MCF 10A (cell line): ENCODE measurements at regions not wholly inside any gene's neighbourhood (a gene's known extent, or its start where the extent isn't known, plus 50 kb on each side); places are given as distances from the start of the nearest gene placed in this dataset.
A peak's percentile ranks its signal among the peaks of the same experiment; 100 is the strongest.

Source experiments
- BruUV-seq: library from RNA; stranded (reverse); fragments of 400-500 nt; replicated peaks from 2 replicates; lab custom pipeline; 2021; lab: Mats Ljungman, UMichigan
- CTCF ChIA-PET: fragments of 300-600 bp; sonication (Branson Sonifier 250); formaldehyde crosslinking; extraction: SDS; loops from one replicate; lab custom pipeline; 2021; ENCODE audit warnings: antibody characterized with exemption, inconsistent platforms; lab: Yijun Ruan, JAX
- POLR2A ChIA-PET: fragments of 300-600, 350-650 bp; sonication (Branson Sonifier 250); formaldehyde crosslinking; extraction: SDS; loops from one replicate; lab custom pipeline; 2020; ENCODE audit warnings: antibody characterized with exemption, inconsistent platforms; lab: Yijun Ruan, JAX
- DNase-seq: peaks from one replicate; pipeline ENCODE4 v3.0.0-alpha.2; 2018; ENCODE audit not compliant: unreplicated experiment
- H3K27ac Mint-ChIP-seq: one replicate; pipeline ENCODE4 v1.8.0; 2022; ENCODE audit warnings: mild to moderate bottlenecking, low read depth, mixed read lengths; ENCODE audit not compliant: unreplicated experiment
- H3K27me3 Mint-ChIP-seq: one replicate; pipeline ENCODE4 v1.8.0; 2022; ENCODE audit warnings: mixed read lengths; ENCODE audit not compliant: insufficient read depth, unreplicated experiment
- H3K36me3 Mint-ChIP-seq: one replicate; pipeline ENCODE4 v1.8.0; 2022; ENCODE audit warnings: mild to moderate bottlenecking, moderate library complexity, mixed read lengths; ENCODE audit not compliant: insufficient read depth, unreplicated experiment
- H3K4me1 Mint-ChIP-seq: one replicate; pipeline ENCODE4 v1.8.0; 2022; ENCODE audit warnings: mixed read lengths; ENCODE audit not compliant: insufficient read depth, unreplicated experiment
- H3K4me3 Mint-ChIP-seq: one replicate; pipeline ENCODE4 v1.8.0; 2022; ENCODE audit warnings: mild to moderate bottlenecking, moderate library complexity, mixed read lengths; ENCODE audit not compliant: unreplicated experiment
- H3K9me3 Mint-ChIP-seq: one replicate; pipeline ENCODE4 v1.8.0; 2022; ENCODE audit warnings: mixed read lengths; ENCODE audit not compliant: unreplicated experiment
- intact Hi-C: fragments of 100-400 bp; cut with micrococcal nuclease; formaldehyde crosslinking; loops from 2 replicates; pipeline ENCODE4 v1.14.1; 2022
- TF ChIP-seq, protein P1 (sequence below): fragments of 200-600 bp; IDR thresholded peaks from one replicate; pipeline ENCODE4 v1.8.0; 2022; ENCODE audit warnings: antibody characterized with exemption, mild to moderate bottlenecking; ENCODE audit not compliant: unreplicated experiment

DNA sequence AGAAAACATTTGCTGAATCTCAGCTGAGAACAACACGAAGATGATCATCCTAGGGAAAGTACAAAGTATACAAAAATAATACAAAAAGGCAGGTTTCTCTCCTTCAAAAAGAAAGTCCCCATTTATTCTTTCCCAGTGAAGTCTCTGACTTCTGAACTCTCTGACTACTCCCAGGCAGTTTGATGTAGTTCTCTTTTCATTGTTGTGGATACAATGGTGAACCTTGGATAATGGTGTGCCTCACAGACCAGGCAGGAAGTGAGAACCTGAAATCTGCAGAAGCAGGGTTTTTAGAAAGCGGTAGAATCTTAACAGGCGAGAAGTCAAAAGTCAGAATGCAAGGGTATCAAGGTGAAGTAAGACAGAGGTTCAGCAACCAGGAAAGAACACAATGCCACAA is 150.8 kb upstream of the NRP1 start:
- Mint-ChIP-seq H3K4me3 (no peak overlapping the region), H3K27ac (no peak overlapping the region), H3K4me1 (peaks cover 6% of the 10 kb centered on the region), H3K27me3 (no peaks in the 10 kb centered on the region), H3K9me3 (no peaks in the 10 kb centered on the region), H3K36me3 (no peaks in the 10 kb centered on the region)
- TF ChIP-seq, protein P1, sequence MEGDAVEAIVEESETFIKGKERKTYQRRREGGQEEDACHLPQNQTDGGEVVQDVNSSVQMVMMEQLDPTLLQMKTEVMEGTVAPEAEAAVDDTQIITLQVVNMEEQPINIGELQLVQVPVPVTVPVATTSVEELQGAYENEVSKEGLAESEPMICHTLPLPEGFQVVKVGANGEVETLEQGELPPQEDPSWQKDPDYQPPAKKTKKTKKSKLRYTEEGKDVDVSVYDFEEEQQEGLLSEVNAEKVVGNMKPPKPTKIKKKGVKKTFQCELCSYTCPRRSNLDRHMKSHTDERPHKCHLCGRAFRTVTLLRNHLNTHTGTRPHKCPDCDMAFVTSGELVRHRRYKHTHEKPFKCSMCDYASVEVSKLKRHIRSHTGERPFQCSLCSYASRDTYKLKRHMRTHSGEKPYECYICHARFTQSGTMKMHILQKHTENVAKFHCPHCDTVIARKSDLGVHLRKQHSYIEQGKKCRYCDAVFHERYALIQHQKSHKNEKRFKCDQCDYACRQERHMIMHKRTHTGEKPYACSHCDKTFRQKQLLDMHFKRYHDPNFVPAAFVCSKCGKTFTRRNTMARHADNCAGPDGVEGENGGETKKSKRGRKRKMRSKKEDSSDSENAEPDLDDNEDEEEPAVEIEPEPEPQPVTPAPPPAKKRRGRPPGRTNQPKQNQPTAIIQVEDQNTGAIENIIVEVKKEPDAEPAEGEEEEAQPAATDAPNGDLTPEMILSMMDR, result no peak
- intact Hi-C loops, result no loop called here
- ChIA-PET POLR2A (no interaction called here), CTCF (no interaction called here)
- BruUV-seq, result no TSS peak
- no peak for DNase-seq

DNA sequence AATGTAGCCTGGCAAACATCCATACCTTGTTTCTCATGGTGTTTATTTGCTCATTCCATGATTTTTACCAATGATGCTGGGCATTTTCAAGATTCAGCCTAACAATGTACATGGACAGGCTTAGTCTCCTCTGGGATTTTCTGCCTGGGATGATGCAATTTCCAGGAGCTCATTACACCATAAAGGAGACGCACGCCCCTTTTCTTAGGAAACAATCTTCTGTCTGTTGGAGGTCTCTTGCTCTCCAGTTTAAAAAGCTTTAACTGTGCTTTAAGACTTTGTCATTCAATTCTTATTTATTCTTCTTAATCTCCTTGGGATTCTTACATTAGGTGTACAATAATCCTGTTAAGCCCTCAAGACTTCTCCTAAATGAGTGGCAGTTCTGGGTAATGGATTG is 150.3 kb upstream of the NRP1 start:
- intact Hi-C loops, result no loop called here
- DNase-seq, result peak; percentile 76
- Mint-ChIP-seq H3K27ac (no peak overlapping the region), H3K9me3 (no peaks in the 10 kb centered on the region), H3K36me3 (no peaks in the 10 kb centered on the region), H3K4me1 (peaks cover 6% of the 10 kb centered on the region), H3K27me3 (no peaks in the 10 kb centered on the region), H3K4me3 (no peak overlapping the region)
- BruUV-seq, result no TSS peak
- POLR2A ChIA-PET, result no interaction called here
- CTCF ChIA-PET, result no interaction called here
- TF ChIP-seq, protein P1, result no peak

DNA sequence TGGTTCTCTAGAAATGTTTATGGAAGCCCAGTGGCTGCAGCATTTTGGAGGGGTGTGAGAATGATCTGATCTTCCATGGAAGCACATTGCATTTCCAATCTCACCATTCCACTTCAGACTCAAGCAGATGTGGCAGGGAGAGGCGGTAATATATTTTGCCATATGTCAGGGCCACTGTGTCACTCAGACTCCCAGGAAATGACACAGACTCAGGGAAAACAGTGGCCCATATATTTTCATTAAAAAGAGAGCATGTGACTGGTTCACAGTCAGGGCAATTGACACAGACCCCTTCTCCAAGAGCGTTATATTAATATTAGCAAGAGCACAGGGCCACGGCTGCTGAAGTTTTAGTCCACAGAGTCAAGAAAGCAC is 149.3 kb upstream of the NRP1 start:
- H3K27ac Mint-ChIP-seq, result no peak overlapping the region
- peaks cover 6% of the 10 kb centered on the region for H3K4me1 Mint-ChIP-seq
- H3K9me3 Mint-ChIP-seq, result no peaks in the 10 kb centered on the region
- POLR2A ChIA-PET, result no interaction called here
- TF ChIP-seq, protein P1, result no peak
- CTCF ChIA-PET, result interaction anchor here (0.6 kb wide), 1 partner anchor 153 kb away, joined by 4 read pairs; no protein-coding TSS in a partner anchor
- intact Hi-C loops, result no loop called here
- no peaks in the 10 kb centered on the region for H3K36me3 Mint-ChIP-seq
- no peak for DNase-seq
- no peaks in the 10 kb centered on the region for H3K27me3 Mint-ChIP-seq
- no TSS peak for BruUV-seq
- no peak overlapping the region for H3K4me3 Mint-ChIP-seq

DNA sequence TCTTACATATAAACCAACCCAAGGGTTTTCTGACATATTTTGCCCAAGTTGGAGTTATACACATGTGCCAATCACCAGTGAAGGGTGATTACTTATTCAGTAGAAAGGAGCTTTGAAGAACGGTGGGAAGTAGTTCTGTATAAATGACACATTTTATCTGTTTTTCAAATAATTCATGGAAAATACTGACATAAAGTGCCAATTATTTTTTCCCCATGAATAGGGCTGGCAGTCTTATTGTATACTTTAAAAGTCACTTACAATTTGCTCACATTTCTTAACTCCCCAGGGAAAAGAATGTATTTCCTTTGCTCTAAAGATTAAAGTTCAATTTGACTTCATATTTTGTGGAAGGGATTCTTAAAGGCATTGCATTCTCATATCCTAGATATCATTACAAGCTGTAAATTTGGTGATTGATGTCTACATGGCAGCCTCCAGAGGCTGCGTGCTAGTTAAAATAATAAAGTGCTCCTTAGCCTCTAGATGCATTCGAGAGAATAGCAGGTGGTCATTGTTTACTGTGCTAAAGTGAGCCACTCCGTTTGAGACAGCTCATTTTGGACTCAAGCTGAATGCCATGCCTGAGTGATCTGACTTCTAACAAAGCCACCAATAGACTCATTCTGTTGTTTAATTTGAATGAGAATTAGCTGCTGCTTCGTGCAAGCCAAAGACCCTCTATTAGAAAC is 148.8 kb upstream of the NRP1 start:
- intact Hi-C loops, result no loop called here
- H3K27me3 Mint-ChIP-seq, result no peaks in the 10 kb centered on the region
- CTCF ChIA-PET, result no interaction called here
- no peaks in the 10 kb centered on the region for H3K36me3 Mint-ChIP-seq
- POLR2A ChIA-PET, result interaction anchor here (0.5 kb wide), 1 partner anchor 1380 kb away, joined by 4 read pairs; no protein-coding TSS in a partner anchor
- no peak overlapping the region for H3K27ac Mint-ChIP-seq
- TF ChIP-seq, protein P1, result no peak
- H3K9me3 Mint-ChIP-seq, result no peaks in the 10 kb centered on the region
- H3K4me1 Mint-ChIP-seq, result peaks cover 6% of the 10 kb centered on the region
- no TSS peak for BruUV-seq
- no peak overlapping the region for H3K4me3 Mint-ChIP-seq
- no peak for DNase-seq
